ENCODE measurements at regions not wholly inside any gene's neighbourhood (a gene's known extent, or its start where the extent isn't known, plus 50 kb on each side); places are given as distances from the start of the nearest gene placed in this dataset.

DNA sequence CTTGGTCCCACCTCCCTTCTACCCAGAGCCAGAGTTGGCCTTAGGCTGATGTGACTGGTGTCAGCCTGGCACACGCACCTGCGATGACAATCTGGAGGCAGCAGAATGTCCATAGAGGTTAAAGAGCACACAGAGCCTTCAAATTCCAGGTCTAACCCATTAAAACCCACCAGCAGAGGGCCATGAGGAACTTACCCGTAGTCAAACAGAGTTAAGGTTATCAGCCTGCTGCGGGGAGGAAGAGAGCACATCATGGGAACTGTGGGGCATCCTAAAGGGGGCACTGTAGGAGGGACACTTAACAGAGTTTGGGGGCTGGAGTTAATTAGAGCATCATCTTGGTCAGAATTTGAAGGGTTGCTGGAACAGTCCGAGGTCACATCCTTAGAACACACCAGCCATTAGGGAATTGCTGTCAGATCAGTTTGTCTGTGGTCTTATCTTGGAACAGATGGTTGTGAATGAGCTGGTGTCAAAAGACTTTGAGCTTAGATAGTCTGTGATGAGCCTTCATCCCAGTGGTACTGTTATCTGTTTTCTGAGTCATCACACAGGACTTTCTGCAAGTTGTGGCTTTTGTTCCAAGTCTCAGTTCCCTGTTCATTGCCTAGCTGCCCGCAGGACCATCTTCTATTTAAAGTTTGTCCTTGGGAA lies 248.6 kb downstream of the LOXHD1 start:
- H3K36me3 Mint-ChIP-seq = no peaks in the 10 kb centered on the region
- no peaks in the 10 kb centered on the region for H3K27me3 Mint-ChIP-seq (ENCODE audit: low read depth)
- TF ChIP-seq, protein P1, sequence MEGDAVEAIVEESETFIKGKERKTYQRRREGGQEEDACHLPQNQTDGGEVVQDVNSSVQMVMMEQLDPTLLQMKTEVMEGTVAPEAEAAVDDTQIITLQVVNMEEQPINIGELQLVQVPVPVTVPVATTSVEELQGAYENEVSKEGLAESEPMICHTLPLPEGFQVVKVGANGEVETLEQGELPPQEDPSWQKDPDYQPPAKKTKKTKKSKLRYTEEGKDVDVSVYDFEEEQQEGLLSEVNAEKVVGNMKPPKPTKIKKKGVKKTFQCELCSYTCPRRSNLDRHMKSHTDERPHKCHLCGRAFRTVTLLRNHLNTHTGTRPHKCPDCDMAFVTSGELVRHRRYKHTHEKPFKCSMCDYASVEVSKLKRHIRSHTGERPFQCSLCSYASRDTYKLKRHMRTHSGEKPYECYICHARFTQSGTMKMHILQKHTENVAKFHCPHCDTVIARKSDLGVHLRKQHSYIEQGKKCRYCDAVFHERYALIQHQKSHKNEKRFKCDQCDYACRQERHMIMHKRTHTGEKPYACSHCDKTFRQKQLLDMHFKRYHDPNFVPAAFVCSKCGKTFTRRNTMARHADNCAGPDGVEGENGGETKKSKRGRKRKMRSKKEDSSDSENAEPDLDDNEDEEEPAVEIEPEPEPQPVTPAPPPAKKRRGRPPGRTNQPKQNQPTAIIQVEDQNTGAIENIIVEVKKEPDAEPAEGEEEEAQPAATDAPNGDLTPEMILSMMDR (IDR thresholded peaks at IDR 0.05; ENCODE audit: unreplicated experiment) = no peak
- peaks cover 15% of the 10 kb centered on the region for H3K4me1 Mint-ChIP-seq
- no peak for DNase-seq (ENCODE audit: low spot score in 2 of 2, unreplicated experiment in 2 of 2)
- no peaks in the 10 kb centered on the region for H3K9me3 Mint-ChIP-seq
- H3K27ac Mint-ChIP-seq = no peak overlapping the region
- no peak overlapping the region for H3K4me3 Mint-ChIP-seq

DNA sequence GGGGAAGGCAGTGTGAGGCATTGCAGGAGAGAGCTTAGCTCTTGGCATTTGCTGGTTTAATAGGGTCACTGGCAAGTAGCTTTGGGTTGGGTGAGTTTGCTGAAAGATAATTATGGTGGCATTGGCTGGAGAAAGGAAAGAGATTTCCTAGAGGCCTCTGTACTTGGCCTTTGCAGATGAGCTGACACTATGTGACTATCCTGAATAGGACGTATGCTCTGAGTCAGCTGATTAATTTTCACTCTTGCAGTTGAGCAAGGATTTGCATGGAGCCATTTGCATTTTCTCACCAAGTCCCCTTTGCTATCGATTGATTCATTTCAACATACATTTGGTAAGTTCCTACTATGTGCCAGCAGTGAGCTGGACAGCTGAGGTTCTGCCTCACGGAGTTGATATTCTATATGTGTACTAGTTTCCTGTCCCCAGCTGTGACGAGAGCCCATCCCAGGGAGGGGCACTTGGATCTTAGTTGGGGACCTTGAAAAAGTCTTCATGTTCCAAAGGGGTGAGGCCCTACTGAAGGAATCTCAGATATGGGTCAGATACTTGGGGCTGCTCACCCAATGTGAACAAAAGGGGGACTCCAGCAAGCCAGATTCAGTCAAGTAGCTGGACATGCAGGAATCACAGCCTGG lies 245.7 kb downstream of the LOXHD1 start:
- no peaks in the 10 kb centered on the region for H3K36me3 Mint-ChIP-seq
- no peaks in the 10 kb centered on the region for H3K9me3 Mint-ChIP-seq
- no peaks in the 10 kb centered on the region for H3K27me3 Mint-ChIP-seq (ENCODE audit: low read depth)
- H3K4me3 Mint-ChIP-seq = no peak overlapping the region
- no peak overlapping the region for H3K27ac Mint-ChIP-seq
- no peak for DNase-seq (ENCODE audit: low spot score in 2 of 2, unreplicated experiment in 2 of 2)
- H3K4me1 Mint-ChIP-seq = peaks cover 20% of the 10 kb centered on the region
- TF ChIP-seq, protein P1 (IDR thresholded peaks at IDR 0.05; ENCODE audit: unreplicated experiment) = no peak

DNA sequence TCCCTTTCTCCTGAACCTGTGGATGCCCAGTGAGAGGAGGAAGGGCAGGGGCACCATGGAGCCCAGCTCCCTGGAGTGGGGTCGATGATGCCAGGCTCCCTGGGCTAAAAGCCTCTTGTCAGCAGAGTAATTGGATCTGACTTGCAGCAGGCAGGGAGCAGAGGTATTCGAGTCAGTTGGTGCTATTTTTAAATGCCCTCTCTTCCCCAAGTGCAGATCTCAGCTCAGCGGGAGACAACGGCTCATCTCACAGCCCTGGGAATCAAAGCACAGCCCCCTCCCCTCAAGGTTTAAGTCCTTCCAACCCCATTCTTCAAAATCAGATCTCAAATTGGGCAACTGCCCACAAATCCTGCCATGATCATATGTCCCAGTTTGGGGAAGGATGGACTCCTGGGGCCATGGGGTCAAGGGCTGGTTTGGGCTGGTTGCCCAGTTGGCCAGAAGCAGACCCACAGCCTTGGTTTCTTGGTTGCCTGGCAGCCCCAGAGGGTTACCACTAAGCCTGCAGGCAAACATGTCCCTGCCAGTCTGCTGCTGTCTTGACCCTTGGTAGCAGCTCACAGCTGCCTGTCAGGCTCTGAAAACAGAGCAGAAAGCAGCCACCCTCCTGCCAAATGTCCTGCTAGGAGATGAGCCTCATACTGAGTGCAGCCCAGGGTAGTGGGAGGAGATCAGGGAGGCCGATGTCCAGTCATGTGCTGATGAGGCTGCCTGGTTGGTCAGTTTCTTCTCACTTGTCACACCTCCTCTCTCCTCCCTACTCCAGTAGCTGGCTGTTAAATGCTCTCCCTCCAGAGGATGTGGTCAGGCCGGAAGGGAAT lies 244.9 kb downstream of the LOXHD1 start:
- Mint-ChIP-seq H3K9me3 (no peaks in the 10 kb centered on the region), H3K27ac (no peak overlapping the region), H3K36me3 (no peaks in the 10 kb centered on the region), H3K4me1 (peaks cover 20% of the 10 kb centered on the region), H3K27me3 (ENCODE audit: low read depth) (no peaks in the 10 kb centered on the region), H3K4me3 (no peak overlapping the region)
- DNase-seq (ENCODE audit: low spot score in 2 of 2, unreplicated experiment in 2 of 2) = no peak
- TF ChIP-seq, protein P1 (IDR thresholded peaks at IDR 0.05; ENCODE audit: unreplicated experiment) = no peak

DNA sequence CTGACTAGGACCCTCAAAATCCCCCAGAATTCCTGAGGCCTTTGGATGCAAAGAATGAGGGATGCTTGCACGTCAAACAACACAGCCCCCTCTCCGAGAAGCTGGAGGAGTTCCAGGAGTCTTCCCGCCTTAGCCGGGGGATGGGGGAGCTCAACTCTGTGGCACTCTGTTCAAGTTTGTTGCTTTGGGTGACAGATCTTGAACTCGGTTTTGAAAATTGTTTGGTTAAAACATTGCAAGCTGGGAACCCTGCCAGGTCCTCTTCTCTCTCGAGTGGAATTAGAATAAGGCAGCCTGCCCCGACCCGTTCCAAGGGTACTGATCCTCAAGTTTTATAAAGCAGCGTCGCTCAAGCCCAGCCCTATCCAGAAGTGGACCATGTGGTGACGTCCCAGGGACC lies 244.1 kb downstream of the LOXHD1 start:
- Mint-ChIP-seq H3K9me3 (no peaks in the 10 kb centered on the region), H3K27ac (peak overlapping the region; percentile 7), H3K4me1 (peaks cover 20% of the 10 kb centered on the region), H3K4me3 (no peak overlapping the region), H3K27me3 (ENCODE audit: low read depth) (no peaks in the 10 kb centered on the region), H3K36me3 (no peaks in the 10 kb centered on the region)
- no peak for DNase-seq (ENCODE audit: low spot score in 2 of 2, unreplicated experiment in 2 of 2)
- TF ChIP-seq, protein P1 (IDR thresholded peaks at IDR 0.05; ENCODE audit: unreplicated experiment) = no peak

DNA sequence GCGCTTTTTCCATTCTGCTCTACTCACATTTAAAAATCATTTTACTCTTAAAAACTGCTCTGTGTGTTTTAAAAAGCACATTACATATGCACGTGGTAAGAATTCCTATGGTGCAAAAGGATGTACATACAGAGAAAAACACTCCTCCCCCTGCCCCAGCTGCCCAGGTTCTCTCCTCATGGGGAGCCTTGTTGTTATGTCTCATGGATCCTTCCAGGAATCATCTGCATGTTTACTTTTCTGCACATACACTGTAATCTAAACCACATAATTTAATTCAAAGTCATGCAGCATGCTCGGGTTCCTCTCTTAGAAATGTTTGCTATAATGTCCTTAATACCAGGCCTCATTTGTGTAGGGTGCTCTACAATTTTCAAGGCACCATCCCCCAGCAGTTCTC lies 243.3 kb downstream of the LOXHD1 start:
- peaks cover 24% of the 10 kb centered on the region for H3K4me1 Mint-ChIP-seq
- TF ChIP-seq, protein P1 (IDR thresholded peaks at IDR 0.05; ENCODE audit: unreplicated experiment) = no peak
- no peak overlapping the region for H3K27ac Mint-ChIP-seq
- H3K36me3 Mint-ChIP-seq = no peaks in the 10 kb centered on the region
- no peaks in the 10 kb centered on the region for H3K27me3 Mint-ChIP-seq (ENCODE audit: low read depth)
- DNase-seq (ENCODE audit: low spot score in 2 of 2, unreplicated experiment in 2 of 2) = no peak
- H3K9me3 Mint-ChIP-seq = no peaks in the 10 kb centered on the region
- no peak overlapping the region for H3K4me3 Mint-ChIP-seq
